ENCODE measurements at regions not wholly inside any gene's neighbourhood (a gene's known extent, or its start where the extent isn't known, plus 50 kb on each side); places are given as distances from the start of the nearest gene placed in this dataset.

DNA sequence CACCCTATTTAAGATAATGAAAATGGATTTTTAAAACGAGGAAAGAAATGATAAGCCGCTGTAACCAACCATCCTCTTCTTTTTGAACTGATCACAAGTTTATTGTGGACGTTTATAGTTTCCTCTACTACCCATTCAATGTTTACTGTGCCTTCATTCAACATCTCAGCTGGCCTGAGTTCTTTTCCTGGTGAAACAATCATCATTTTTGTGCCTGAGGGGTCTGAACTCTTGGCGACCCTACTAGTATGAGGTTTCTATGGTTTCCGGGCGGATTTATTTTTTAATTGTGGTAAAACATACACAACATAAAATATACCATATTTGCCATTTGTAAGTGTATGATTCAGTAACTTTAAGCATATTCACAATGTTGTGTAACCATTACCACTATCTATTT, 100.7 kb downstream of the SPRY1 start:
- DNase-seq: no peak

DNA sequence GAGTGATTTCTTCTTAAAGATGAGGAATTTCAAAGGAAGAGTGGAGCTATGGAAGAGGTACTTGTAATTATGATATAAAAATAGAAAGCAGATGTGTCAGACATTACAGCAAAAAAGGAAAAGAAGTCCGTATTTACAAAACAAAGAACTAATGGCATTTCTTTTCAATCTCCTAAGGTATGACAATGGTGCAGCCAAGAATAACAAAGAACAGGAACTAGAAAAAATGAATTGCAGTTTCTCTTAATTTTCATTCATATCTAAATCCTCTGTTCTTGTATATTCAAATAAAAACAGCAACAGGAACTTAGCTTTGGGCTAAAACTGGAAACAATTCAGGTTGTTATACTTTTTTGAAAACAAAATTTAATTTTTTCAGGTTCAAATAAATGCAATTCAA, 105.1 kb downstream of the SPRY1 start:
- DNase-seq: no peak

DNA sequence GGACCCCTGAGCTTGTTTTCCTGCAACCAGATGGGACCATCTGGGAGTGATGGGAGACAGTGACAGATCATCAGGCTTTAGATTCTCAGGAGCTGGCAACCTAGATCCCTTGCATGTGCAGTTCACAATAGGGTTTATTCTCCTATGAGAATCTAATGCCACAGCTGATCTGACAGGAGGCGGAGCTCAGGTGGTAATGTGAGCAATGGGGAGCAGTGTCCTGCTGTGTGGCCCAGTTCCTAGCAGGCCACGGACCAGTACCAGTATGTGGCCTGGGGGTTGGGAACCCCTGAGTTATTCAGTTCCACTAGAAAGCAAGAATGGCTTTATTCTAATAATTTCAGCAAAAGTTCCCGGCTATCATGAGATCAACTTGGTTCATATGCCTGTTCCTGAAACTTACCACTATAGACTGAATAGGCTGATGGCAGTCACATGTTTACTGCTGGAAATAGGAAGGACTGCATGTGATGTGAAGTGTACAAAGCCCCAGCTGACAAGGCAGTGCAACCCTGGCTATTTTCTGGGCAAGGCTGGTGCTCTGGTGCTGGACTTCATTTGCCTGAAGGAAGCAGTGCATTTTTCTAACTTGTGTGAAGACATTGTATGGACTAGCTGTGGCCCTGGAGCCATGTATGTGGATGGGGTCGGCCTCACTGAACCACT, 107.2 kb downstream of the SPRY1 start:
- DNase-seq: peak in 3 of 51 donors; percentile 3 to 5 (median 4)

DNA sequence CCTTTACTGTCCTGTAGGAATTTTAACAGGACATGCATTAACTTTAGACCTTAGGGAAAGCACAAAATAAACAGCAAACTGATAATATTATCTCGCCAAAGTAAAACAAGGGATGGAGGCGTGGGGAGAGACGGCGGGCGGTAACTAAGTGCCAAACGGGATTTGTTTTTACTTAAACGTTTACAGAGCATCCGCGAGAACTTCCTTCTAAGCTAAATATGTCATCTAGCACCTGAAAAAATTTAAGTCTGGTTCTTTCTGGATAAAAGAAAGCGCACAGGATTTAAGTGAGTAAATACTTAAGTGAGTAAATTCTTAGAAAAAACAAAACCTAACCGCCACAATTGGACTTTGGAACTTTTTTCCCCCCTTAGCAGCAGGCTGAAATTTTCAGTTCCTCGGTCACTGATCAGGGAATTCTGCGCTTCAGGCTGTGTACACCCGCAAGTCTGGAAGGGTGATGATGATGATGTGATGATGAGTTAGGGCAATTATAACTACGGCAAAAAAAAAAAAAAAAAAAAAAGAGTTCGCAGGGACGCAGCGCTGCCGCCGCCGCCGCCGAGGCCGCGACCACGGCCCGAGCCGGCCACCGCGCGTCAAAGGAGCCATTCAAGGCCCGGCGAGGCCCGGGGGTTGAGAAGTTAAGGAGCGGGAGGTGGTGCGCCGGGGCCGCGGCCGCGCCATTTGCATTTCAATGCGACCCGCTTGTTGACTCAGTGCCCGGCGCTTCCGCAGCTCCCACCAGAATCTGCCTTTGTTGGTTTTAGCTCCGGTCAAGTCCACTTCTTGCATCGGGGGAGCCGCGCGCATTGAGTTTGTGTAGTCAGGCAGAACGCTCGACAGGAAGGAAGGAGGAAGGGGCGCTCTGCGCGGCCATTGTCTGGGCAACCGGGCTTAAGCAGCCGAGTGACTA, 108.8 kb downstream of the SPRY1 start:
- peak in 47 of 51 donors; percentile 7 to 79 (median 51) for DNase-seq

DNA sequence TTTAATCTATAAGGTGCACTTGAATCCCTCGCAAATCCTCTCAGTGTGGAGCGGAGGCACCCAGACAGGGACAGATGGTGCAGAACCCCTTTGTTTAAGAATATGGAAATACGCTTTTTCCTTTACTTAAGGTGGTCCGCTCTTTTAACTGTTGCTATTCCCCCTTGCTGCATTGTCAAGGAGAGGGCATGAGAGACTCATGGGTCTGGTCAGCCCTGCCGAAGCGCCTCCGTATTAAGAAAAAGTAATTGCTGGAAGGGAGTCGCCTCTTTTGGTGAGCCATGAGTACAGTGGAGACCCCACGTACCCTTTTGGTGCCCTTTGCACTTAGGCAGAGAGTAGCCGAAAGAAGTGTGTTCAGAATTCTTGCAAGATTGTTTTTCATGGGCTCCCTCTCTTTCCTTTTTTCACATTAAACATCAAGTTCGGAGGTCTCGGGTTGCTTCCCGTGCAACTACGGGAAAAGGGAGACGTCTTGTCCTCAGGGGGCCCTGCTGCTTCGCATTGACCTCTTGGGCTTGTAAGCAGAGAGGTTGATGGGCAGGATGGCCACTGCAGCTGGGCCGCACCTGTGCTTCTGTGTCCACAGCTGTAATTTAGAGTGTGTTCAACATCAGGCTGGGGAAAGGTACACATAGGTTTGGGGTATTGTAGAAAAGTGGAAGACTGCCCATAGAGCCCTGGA, 109.6 kb downstream of the SPRY1 start:
- DNase-seq: peak in 1 of 51 donors; percentile 9

DNA sequence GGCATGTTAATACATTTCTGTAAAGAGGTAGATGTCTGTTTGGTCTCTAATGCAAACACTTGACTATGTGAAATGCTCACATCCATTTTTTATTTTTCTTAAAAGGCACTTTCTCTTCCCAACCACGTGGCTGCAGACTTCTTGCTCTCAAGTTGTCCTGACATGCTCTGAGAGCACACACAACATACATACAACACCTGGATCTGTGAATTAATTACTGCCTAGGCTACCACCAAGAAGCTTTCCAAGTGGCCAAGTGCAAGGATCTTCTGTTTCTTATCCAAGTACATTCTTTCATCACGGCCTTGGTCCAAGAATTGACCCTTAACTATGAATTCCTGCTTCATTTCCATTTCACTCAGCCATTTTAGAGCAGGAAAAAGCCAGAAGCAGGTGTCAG, 110.8 kb downstream of the SPRY1 start:
- DNase-seq: no peak

DNA sequence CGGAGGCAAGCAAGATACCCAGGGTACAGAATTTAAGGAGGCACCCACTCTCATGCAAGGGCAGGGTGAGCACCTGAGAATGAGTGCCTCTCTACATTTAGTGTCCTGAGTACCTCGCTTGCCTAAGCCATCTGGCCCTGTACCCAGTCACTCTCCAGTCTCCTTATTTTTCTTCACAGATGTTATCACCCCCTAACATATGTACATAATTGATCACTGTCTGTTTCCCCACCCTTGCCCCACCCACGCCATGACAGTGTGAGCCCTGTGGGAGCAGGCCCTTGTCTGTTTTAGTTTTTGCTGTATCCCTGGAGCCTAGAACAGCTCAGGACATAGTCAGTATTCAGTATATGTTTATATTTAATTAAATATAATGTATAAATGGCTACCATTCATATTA, 113.6 kb downstream of the SPRY1 start:
- no peak for DNase-seq

DNA sequence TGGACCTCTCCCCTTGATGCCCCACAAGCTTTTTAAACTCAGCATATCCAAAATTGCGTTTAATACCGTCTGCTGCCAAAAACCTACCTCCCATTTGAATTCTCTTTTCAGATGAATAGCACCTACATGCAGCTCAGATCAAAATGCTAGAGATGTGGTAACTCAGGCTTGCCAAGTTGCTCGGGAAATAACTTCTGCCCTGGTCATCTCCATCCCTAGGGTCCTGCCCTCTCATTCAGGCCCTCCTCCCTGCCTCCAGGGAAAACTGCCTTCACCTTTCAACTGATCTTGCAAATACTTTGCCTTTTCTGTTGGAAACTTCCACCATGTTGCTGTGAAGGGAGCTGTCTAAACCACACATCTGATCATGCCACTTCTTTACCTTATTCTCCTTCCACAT, 114.1 kb downstream of the SPRY1 start:
- DNase-seq: no peak

DNA sequence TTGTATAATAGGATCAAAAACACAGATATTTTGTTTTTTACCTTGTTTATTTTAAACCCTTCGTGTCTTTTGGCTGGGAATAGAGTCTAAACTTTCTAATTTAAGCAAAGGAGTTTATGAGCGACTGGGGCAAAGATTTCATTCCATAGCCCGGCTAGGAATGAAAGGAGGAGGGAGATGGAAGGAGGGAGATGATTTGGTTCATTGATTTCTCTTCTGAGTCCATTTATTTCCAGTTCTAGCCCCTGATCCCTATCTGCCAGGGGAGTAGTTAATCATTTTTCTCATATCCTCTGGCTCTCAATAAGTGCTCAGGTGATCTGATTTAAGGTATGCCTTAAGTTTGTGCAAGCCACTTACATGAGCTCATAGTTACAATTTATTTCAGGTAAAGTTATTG, 120.0 kb downstream of the SPRY1 start:
- no peak for DNase-seq

DNA sequence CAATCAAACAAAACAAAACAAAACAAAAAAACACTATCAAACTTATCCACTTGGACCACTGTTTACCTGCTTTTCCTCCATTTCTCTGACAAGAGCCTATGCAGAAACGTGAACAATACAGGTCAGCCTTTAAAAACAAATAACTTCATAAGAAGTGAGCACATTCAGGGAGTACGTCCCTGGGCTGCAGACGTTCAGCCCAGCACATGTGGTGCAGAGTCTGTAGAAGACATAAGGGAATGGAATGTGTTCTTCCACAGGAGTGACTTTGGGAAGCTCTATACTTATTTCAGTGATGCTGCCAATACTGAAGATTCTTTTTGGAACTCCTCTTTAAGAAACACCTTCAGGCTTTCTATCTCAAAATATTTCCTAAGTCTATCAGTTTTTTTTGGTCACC, 120.6 kb downstream of the SPRY1 start:
- DNase-seq: no peak

DNA sequence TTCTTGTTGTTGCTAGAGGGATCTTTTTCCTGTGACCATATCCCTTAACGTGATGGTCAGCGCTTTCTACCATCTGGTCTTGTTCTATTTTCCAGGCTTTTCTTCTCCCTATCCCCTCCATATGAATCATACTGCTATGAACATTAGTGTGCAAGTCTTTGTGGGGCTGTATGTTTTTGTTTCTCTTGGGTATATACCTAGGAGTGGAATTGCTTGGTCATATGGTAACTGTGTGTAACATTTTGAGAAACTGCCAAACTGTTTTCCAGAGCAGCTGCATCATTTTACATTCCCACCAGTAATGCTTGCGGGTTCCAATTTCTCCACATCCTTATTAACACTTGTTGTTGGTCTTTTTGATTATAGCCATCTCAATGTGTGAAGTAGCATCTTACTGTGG, 121.4 kb downstream of the SPRY1 start:
- DNase-seq: no peak

DNA sequence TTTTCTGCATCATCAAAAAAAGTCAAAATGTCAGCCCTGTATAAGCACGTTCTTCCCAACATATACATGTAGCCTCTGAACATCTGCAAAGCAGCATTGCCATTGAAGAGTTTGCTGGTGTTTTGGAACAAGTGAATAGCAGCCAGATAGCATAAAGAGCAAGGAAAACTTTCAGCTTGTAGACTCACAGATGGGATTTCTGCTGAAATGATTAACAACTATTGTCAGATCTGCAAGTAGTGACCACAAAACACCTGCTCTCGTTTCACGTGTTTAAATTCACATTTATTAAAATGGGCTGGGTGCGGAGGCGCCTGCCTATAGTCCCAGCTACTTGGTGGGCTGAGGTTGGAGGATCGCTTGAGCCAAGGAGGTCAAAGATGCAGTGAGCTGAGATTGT, 123.7 kb downstream of the SPRY1 start:
- no peak for DNase-seq

DNA sequence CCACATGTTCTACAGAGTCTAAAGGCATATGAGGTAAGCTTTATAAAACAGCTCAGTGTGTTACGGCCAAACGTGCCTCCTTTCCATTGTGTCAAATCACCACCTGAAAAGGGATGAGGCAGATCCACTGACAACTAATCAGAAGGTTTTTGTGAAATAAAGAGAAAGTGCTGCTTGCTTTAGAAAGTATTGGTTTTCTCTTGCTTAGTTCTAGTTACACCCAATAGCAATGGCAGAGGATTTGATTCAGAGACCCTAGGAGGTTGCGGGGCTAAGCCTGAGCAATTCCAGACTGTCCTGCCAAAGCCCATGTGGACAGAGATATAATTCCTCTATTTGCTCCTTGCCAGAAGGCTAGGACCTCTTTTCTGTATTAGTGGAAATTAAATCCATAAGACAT, 125.5 kb downstream of the SPRY1 start:
- DNase-seq: no peak

DNA sequence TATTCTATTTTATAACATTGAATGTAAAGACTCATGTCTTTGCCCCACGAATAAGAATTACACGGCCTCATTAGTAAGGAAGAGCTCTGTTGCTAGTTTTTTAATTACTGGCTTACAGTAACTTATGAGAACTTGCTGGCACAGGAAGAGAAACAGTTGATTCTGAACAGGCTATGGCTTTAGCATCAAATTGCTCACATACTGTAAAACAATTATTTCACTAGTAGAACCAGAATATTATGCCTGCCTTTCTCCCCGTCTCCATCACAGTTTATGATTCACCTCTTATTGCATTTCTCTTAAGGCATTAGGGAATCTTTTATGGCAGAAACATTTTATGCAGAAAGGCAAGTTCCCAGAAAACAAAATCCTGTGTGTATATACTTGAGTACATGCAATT, 126.1 kb downstream of the SPRY1 start:
- no peak for DNase-seq

DNA sequence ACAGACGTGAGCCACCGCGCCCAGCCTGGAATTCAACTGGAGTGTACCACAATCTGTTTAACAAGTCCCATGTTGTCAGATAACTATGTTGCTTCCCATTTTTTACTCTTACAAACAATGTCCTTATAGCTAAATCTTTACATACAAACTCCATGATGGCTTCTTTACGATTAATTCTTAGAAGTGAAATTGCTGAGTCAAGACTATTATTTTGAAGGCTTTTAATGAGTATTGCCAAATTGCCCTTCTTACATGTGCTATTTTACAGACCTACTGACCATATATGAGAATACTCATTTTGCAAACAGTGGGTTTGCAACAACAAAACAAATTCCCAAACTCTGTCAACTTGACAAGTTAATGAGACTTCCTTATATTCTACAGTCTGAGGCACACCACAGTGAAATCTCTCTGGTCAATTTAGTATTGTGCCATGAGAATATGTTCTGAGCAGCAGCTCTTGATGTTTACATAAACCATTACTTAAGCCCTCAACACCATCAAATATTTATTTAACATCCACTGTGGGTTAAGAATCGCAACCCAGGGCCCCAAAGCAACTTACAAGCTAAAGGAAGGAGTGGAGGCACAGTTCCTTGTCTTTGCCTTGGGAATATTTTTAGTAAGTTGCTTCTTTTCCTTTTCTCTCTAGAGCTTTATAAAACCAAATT, 128.5 kb downstream of the SPRY1 start:
- DNase-seq: no peak

DNA sequence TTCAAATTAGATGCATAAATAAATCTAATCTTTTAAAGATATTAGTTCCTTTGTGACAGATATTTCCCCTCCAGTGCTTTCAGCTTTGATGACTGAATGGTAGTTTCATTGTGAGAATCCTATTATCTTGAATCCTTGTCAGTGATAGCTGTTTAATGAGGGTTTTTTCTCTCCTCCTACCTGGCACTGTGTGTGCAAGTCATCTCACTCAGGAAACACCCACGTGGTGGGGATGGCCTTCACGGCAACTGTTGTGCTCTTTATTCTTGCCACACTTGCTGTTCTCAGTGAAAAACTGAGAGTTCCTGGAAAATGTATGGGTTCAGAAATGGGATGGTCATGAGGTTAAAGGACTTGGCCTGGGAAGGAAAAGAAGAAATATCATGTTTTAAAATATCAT, 129.9 kb downstream of the SPRY1 start:
- no peak for DNase-seq

DNA sequence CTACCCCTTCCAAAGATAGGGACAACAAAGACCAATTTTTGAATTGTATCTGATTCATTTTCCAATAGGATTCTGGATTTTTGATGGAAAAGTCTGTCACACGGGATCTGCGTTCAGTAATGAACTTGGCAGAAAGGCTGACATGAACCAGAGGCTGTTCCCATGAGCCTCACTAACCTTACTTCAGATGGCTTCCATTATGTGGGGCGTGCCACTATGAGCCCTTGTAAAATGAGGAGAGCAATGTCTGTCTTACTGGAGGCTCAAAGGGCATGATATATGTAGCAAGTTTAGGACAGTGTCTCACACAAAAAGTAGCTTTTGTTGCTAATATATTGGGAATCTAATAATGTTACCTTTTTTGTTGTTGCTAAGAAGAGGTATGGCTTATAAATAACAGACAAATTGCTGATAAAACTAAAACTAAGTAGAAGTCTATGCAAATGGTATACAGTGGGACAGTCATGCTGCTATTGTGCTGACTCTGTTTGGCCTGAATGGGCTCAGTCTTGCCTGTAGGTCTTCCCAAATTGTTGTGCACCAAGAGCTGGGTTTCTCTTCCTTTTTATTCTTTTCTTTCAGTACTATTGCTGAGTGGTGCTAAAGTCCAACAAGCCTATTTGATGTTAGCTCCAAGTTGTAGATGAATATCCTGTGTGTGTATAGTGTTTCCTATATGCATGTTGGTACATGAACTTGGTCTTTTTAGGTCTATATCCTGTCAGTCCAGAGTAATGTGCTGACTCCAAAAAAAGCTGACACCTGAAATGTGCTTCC, 132.1 kb downstream of the SPRY1 start:
- DNase-seq: no peak

DNA sequence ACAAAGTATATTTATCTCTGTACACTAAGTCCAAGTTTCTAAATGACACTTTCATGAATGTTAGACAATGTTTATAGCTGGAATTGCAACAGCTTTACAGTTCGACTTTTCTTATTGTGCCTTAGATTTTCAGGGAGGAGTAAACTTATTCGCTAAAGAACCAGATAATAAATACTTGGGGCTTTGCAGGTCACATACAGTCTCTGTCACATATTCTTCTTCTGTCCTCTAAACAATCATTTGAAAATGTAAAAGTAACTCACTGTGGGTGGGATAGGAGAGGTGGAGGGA, 132.6 kb downstream of the SPRY1 start:
- DNase-seq: no peak

DNA sequence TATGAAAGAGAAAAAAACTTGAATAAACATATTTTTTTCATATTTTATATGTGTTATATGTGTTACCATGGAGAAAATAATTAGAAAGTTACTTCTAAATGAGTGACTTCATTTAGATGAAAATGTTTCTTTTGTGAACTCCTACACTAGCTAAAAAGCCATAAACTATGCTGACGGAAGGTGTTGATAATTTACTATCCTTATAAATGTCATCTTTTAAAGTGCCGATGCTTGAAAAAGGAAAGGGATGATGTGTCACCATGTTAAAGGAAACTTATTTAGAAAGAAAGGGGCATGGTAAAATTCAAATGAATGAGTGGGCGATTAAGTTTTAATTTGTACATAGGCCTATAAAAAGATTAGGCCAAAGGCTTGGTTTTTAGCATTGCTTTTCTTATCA, 133.8 kb downstream of the SPRY1 start:
- DNase-seq: no peak

DNA sequence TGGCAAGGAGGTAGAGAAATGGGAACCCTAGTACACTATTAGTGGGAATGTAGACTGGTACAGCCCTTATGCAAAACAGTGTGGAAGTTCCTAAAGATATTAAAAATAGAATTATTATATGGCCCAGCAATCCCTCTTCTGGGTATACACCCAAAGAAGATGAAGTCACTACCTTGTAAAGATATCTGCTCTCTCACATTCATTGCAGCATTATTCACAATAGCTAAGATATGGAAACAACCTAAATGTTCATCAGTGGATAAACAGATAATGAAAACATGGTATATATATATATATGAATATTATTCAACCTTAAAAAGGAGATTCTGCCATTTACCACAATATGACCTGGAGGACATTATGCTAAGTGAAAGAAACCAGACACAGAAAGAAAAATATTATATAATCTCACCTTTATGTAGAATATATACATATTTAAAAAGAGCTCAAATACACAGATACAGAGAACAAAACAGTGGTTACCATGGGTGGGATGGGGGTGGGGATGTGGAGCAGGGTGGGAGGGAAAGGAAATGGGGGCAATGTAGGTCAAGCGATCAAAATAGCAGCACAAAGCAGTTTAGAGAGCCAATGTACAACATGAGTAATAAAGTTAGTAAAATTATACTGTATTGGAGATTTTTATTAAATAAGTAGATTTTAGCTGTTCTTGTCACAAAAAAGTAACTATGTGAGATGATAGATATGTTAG, 138.6 kb downstream of the SPRY1 start:
- DNase-seq: no peak

DNA sequence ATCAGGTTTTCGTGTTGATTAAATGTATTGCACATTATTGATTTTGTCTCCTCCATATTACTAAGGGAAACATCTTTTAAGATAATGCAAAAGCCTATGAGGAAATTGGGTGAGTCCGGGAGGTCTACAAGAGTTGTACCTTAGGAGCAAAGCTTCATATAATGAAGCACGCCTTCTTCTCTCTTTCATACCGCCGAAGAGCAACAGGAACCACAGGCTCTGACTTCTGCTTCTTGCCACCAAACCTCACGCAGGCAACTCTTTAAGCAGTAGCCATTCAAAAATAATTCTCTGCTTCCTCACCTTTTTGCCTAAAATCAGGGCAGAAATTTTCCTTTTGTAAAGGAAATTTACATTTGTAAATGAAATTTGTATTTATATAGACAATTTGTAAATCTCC, 139.6 kb downstream of the SPRY1 start:
- no peak for DNase-seq

Data from hypothalamus (tissue), 51 donors.